ENCODE measurements at regions not wholly inside any gene's neighbourhood (a gene's known extent, or its start where the extent isn't known, plus 50 kb on each side); places are given as distances from the start of the nearest gene placed in this dataset.
"Not testable (repeated sequence)": the region's sequence is repeated elsewhere in the genome, so short reads cannot be mapped to it uniquely, and the experiment has no call there.

GRCh38 chr11:70557742-70558485, 159.6 kb downstream of the CTTN start:
- Mint-ChIP-seq H3K27ac (no peak overlapping the region), H3K9me3 (no peaks in the 10 kb centered on the region), H3K4me1 (peaks cover 14% of the 10 kb centered on the region), H3K4me3 (no peak overlapping the region), H3K36me3 (ENCODE audit: low read depth) (no peaks in the 10 kb centered on the region), H3K27me3 (ENCODE audit: low read depth) (peaks cover 15% of the 10 kb centered on the region)
- TF ChIP-seq, protein P1, sequence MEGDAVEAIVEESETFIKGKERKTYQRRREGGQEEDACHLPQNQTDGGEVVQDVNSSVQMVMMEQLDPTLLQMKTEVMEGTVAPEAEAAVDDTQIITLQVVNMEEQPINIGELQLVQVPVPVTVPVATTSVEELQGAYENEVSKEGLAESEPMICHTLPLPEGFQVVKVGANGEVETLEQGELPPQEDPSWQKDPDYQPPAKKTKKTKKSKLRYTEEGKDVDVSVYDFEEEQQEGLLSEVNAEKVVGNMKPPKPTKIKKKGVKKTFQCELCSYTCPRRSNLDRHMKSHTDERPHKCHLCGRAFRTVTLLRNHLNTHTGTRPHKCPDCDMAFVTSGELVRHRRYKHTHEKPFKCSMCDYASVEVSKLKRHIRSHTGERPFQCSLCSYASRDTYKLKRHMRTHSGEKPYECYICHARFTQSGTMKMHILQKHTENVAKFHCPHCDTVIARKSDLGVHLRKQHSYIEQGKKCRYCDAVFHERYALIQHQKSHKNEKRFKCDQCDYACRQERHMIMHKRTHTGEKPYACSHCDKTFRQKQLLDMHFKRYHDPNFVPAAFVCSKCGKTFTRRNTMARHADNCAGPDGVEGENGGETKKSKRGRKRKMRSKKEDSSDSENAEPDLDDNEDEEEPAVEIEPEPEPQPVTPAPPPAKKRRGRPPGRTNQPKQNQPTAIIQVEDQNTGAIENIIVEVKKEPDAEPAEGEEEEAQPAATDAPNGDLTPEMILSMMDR (IDR thresholded peaks at IDR 0.05; ENCODE audit: unreplicated experiment in 3 of 3): no peak

DNA sequence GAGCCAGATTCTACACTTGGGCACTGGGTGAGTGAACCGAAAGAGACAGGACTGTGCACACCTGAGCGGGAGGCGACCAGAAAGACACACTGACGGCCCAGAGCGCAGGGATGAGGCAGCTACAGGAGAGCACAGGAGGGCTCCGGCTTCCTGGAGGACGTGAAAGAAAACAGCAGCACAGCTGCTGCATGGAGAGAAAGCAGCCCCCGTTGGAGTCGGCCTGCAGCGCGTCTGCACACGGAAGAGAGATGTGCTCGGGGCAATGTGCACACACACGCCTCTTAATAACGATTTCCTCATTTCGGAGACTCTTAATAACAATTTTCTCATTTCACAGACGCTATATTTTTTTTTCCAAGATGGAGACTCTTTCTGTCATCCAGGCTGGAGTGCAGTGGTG, 160.4 kb downstream of the CTTN start:
- Mint-ChIP-seq H3K36me3 (ENCODE audit: low read depth) (no peaks in the 10 kb centered on the region), H3K9me3 (no peaks in the 10 kb centered on the region), H3K27me3 (ENCODE audit: low read depth) (peaks cover 15% of the 10 kb centered on the region), H3K27ac (no peak overlapping the region), H3K4me3 (no peak overlapping the region), H3K4me1 (peaks cover 14% of the 10 kb centered on the region)
- TF ChIP-seq, protein P1 (IDR thresholded peaks at IDR 0.05; ENCODE audit: unreplicated experiment in 3 of 3): no peak

DNA sequence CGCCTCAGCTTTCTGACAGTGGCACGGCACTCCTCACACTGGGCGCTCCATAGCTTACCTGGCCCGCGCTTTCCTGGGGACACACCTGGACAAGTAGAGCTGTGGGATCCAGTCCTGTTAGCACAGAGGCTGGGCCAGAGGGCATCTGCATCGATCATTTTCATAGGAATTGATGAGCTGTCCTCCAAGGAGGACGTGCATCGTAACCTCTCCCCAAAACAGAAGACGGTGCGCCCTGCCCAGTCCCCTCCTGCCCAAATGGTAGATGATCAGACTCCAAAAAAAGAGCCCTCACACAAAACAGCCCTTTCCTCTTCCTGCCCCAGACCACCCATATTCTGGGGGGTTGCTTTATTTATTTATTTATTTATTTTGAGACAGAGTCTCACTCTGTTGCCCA, 161.2 kb downstream of the CTTN start:
- Mint-ChIP-seq H3K4me3 (no peak overlapping the region), H3K4me1 (peaks cover 14% of the 10 kb centered on the region), H3K9me3 (no peaks in the 10 kb centered on the region), H3K27me3 (ENCODE audit: low read depth) (peaks cover 15% of the 10 kb centered on the region), H3K27ac (no peak overlapping the region), H3K36me3 (ENCODE audit: low read depth) (no peaks in the 10 kb centered on the region)
- TF ChIP-seq, protein P1 (IDR thresholded peaks at IDR 0.05; ENCODE audit: unreplicated experiment in 3 of 3): no peak

GRCh38 chr11:70560621-70561020, 162.3 kb downstream of the CTTN start:
- H3K4me1 Mint-ChIP-seq; H3K27ac Mint-ChIP-seq; H3K9me3 Mint-ChIP-seq; H3K4me3 Mint-ChIP-seq; H3K36me3 Mint-ChIP-seq (ENCODE audit: low read depth): not testable (repeated sequence)
- H3K27me3 Mint-ChIP-seq (ENCODE audit: low read depth): peaks cover 15% of the 10 kb centered on the region

DNA sequence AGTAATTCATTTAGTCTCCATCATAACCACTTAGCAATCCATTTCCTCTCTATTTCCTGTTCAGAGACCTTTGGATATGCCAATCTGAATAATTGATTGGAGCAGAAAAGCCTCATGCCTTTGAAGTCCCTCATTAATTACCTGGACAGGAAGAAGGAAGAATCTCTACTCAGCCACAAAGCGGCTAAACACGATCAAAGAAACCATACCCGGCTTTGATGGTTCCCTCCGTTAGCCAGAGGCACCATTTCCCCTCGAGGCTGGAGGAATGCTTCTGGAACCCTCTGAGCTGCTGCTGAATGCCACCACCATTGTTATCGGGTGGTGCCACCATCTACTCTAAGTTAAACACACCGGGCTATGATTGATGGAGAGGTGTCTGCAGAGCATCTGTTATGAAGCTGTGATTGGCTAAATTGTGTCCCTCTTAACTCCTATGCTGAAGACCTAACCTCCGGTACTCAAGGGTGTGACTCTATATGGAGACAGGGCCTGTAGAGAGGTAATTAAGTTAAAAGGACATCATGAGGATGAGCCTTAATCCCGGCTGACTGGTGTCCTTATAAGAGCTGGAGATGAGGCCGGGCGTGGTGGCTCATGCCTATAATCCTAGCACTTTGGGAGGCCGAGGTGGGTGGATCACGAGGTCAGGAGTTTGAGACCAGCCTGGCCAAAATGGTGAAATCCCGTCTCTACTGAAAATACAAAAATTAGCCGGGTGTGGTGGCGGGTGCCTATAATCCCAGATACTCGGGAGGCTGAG, 168.6 kb downstream of the CTTN start:
- H3K27ac Mint-ChIP-seq: peak overlapping the region in 1 of 3 experiments; percentile 90
- H3K9me3 Mint-ChIP-seq: no peaks in the 10 kb centered on the region
- H3K4me1 Mint-ChIP-seq: peaks cover 17% of the 10 kb centered on the region
- TF ChIP-seq, protein P1 (IDR thresholded peaks at IDR 0.05; ENCODE audit: unreplicated experiment in 3 of 3): no peak
- H3K36me3 Mint-ChIP-seq (ENCODE audit: low read depth): no peaks in the 10 kb centered on the region
- H3K27me3 Mint-ChIP-seq (ENCODE audit: low read depth): no peaks in the 10 kb centered on the region
- peak overlapping the region in 1 of 3 experiments; percentile 82 for H3K4me3 Mint-ChIP-seq

GRCh38 chr11:70567680-70568034, 169.3 kb downstream of the CTTN start:
- peaks cover 17% of the 10 kb centered on the region for H3K4me1 Mint-ChIP-seq
- TF ChIP-seq, protein P1 (IDR thresholded peaks at IDR 0.05; ENCODE audit: unreplicated experiment in 3 of 3): no peak
- H3K27me3 Mint-ChIP-seq (ENCODE audit: low read depth): no peaks in the 10 kb centered on the region
- peak overlapping the region; percentile 78 to 97 (median 90) for H3K27ac Mint-ChIP-seq
- no peaks in the 10 kb centered on the region for H3K9me3 Mint-ChIP-seq
- peak overlapping the region; percentile 61 to 82 (median 77) for H3K4me3 Mint-ChIP-seq
- H3K36me3 Mint-ChIP-seq (ENCODE audit: low read depth): no peaks in the 10 kb centered on the region

Measured in nephron (organoid).